Tongue (tissue), 1 donor: ENCODE measurements at regions not wholly inside any gene's neighbourhood (a gene's known extent, or its start where the extent isn't known, plus 50 kb on each side); places are given as distances from the start of the nearest gene placed in this dataset.
"Not testable (repeated sequence)": the region's sequence is repeated elsewhere in the genome, so short reads cannot be mapped to it uniquely, and the experiment has no call there.

Experiments
- DNase-seq: peaks from one replicate; pipeline ENCODE4 v3.0.0-alpha.2; 2015

DNA sequence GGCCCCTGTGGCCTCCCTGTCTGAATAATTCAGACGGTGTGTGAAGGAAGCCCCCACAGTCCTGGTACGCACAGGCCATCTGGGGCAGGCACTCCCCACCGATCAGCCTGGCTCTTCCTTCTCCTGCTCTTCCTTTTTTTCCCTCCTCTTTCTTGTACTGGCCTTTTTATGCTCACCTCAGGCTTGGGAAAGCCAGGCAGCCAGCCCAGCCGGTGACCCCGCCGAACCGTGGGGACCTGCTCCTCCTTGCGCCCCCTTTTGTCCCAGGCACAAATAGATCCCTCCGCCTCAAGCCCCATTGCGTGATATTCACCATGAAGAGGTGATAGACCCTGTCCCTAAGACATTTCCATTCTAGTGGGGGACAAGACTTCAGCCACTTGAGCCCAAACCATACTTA is 80.2 kb upstream of the BRD7 start:
- no peak for DNase-seq

DNA sequence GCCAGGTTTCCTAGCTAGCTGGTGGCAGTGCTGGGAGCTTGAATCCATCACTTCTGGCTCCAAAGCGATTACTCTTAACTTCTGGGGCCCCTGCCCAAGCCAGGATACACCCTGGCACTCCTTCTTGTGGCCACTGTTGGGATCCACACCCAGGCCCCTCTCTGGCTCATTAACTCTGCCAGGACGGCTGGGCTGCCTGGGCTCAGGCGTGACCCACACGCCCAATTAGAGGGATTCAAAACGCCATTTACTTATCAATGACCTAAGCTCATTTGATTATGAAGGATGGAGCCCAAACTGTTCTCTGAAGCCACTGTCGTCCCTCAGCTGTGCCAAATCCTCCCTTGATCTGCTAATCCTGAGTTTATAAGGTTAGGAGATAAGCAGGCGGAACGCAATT is 79.7 kb upstream of the BRD7 start:
- no peak for DNase-seq

DNA sequence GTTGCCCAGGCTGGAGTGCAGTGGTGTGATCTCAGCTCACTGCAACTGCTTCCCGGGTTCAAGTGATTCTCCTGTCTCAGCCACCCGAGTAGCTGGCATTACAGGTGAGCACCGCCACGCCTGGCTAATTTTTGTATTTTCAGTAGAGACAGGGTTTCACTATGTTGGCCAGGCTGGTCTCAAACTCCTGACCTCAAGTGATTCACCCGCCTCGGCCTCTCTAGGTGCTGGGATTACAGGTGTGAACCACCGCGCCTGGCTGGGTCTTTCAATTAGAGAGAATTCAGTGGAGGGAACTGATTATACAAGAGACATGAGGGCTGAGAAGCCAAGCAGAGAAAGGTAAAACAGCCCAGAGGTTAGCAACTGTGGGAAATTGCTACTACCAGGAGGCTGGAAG is 78.6 kb upstream of the BRD7 start:
- not testable (repeated sequence) for DNase-seq

DNA sequence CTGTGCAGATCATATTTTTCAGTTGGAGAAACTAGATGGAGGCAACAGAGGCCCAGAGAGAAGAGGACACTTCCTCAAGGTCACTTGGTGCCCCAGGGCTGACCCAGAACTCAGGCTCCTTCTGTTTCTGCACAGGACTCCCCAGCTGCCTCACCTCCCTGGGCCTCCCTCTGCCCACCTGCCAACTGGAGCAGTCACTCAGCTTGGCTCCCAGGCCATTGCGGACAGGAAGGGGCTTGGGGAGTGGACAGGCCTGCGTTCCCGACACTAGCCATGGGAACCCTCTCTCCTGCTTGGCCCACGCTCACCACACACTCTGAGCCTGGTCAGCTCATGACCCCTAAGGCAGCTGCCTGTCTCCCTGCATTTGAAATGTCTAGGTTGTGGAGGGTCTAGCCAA is 78.1 kb upstream of the BRD7 start:
- DNase-seq = no peak

DNA sequence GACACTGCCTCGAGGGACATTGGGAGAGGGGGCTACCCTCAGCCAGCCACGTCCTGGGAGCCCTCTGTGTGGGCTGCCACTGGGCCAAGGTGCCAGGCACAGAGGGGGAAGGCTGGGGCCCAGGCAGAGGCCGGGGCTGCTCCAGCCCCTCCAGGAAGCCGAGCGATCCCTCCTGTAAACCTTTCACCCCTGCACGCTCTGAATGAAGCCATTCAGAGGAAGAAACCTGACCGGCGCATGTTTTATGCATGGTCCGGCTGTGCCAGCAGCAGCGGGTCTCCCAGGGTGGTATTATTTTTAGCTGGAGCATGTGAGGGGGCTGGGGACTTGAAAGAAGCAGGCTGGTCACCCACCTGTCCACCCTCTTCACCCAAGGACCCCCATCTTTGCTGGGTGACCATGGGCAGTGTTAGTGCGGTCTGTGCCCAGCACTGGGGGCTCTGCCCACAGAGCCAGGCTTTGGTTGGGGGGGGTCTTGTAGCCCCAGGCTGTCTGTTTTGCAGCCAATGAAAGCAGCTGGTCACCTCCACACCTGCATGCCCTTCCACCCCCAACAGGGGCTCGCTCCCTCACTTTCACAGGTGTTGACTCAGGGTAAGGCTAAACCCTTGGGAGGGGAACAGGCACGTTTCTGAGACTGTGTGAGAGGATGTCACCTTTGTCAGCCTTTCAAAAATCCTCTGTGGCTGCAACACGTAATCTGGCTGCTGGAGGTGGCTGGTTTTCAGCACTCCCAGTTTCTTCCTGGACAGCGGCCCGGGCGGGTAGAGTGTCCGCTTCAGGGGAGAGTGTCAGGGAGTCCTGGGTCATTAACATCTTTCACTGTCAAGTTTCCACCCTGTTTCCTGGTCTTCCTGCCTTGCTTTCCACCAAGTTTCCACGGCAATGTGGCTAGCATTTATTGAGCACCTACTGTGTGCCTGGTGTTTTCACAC is 77.1 kb upstream of the BRD7 start:
- DNase-seq = peak; percentile 54

DNA sequence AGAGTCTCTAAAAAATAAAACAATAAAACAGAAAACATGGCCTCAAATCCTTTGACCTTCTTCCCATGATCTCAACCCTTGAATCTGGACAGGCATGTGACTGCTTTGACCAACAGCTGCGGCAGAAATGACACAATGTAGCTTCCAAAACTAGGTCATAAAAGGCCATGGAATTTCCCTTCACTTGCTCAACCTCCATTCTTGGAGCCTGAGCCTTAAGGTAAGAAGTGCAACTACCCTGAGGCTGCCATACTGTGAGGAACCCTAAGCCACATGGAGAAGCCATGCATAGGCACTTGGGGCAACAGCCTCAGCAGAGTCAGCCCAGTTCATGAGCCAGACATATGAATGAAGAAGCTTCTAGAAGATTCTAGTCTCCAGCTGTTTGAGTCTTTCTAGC is 75.7 kb upstream of the BRD7 start:
- no peak for DNase-seq

DNA sequence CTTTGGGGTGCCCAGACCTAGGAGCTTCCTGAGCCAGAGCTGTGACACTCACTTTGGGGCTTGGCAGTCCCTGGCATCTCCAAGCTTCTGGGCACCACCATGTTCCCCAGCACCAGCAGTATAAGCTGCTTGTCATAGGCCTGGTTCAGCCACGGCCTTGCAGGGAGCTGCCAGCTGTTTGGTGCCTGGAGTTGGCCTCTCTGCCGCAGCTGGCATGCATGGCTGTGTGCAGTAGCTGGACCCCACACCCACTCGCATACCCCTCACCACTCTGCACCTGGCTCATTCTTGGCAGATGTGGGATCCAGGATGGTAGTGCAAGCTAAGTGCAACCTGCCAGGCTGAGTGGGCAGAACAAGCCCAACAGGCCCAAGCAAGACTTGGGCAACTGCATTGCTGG is 73.4 kb upstream of the BRD7 start:
- DNase-seq = no peak

DNA sequence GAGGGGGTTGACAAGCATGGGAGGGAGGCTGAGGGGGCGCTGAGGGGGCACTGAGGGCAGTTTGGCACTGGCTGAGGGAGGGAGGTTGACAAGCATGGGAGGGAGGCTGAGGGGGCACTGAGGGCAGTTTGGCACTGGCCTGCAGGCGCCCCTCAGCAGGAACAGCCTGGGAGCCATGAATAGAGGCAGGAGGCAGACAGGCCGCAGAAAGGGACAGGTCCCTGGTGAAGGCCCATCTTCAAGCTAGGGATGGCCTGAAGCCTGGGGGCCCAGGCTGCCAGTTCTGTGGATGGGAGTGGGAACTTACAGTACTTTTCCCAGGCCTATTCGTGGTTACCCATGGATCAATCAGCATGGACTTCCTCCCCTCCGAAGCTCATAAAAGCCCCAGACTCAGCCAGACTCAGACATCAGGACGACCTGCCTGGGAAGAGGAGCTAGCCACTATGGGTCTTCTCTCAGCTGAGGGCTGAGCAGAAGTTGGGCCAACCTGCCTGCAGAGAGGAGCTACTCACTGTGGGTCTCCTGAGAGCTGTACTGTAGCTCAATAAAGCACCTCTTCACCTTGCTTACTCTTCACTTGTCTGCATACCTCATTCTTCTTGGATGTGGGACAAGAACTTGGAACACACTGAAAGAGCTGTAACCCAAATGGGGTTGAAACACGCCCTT is 72.8 kb upstream of the BRD7 start:
- no peak for DNase-seq

DNA sequence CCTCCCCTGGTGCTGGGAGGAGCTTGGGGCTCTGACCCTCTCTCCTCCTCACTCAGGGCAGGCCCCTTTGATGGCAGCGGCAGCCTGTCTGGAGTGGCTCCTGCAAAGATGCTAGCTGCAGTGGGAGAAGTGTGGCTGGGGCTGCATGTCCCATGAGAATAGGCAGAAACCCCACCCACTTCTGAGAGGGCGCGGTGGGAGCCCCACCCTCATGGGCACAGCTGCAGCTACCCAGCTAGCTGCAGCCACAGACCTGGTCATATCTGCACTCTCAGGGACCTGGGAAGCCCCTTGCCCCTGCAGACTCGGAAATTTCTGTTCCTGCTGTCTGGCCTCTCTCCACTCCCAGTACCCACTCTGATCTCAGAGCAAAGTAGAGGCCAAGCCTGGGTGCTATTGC is 72.2 kb upstream of the BRD7 start:
- no peak for DNase-seq

DNA sequence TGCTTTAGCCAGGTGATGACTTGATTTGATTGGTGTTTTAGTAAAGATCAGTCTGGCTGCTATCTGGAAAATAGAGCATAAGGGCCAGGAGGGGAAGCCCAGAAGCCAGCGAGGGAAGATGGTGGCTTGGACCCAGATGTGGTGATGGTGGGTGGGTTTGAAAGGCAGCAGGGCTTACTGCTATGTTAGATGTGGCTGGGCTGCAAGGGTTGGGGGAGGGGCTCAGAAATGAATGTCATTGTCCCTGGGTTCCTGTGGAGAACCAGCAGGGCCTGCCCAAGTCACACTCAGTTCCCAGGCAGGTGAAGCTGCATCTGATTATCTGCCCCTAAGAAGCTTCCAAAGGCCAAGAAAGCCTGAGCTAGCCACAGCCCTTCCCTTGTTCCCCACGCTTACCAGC is 71.7 kb upstream of the BRD7 start:
- no peak for DNase-seq

DNA sequence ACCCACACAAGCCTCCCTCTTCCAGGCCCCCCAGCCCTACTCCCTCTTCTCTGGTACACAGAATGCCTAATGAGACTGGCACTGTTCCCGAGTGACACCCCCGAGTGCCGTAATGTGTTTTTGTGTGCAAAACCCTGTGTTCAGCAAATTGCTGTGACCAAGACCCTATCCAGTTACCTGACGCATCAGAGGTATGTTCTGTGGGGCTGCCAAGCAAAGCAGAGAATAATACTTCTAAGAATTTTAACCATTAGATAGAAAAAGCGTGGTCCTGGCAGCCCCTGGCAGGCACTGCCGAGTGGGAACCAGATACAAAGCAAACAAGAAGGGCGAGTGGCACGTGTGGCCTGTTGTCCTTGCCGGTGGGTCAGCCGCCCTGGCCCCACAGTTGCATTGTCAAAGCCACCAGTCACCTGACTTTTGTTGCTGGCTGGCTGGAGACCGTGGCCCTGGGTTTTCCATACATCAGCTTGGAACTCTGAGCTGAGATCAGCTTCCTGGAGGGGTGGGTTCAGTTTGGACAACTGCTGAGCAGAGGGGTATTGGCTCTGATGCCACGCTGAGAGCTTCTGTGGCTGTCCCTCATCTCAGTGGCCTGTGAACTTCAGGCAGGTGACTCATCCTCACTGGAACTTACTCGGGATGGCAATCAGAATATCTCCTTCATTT is 69.1 kb upstream of the BRD7 start:
- DNase-seq = peak; percentile 33

DNA sequence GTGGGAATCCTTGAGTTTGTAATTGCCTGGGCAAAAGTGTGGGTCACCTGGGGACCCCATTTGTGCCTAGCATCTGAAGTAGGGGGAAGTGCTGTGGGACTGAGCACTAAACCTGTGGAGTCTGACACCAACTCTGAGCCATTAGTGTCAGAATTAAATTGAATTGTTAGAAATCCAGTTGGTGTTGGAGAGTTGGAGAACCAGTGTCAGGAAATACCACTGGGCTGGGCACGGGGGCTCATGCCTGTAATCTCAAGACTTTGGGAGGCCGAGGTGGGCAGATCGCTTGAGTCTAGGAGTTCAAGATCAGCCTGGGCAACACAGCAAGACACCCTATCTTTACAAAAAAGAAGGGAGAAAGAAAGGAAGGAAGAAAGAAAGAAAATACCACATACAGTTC is 67.5 kb upstream of the BRD7 start:
- no peak for DNase-seq

DNA sequence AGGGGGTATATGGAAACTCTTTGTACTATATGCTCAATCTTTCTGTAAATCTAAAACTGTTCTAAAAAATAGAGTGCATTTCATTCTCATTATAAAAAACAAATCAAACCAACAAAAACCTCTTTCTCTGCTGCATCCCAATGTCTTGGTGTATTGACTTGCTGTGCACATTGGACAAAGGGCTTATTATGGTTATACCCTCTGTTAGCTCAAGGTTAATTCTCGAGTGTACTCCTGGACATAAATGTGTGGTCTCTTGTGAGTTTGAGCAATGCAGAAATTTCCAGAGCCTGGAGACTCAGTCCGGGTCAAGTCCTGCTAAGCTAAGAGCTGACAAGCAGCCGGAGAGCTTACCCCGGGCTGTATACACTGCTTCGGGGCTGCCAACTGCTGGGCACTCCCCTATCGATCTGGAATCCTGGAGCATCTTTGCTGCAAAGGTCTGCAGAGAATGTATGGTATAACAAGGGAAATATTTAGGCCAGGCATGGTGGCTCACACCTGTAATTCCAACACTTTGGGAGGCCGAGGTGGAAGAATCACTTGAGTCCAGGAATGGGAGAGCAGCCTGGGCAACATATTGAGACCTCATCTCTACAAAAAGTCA is 66.2 kb upstream of the BRD7 start:
- DNase-seq = no peak

DNA sequence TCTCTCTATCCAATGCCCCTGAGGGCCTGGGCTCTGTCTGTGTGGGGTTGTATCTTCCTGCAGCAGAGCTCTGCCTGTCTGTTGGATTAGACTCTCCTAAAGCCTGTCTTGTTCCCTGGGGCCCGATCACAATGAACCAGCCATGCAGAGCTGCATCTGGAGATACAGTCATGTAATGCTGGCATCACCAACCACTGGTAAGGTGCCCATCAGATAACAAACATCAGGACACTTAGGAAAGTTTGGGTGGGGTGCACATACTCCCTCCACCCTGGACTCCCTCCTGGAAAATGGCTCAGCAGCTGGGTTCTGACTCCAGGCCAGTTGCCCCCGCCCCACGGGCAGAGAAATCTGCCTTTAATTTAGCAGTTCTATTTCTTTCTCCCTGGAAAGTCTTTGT is 61.3 kb upstream of the BRD7 start:
- no peak for DNase-seq

DNA sequence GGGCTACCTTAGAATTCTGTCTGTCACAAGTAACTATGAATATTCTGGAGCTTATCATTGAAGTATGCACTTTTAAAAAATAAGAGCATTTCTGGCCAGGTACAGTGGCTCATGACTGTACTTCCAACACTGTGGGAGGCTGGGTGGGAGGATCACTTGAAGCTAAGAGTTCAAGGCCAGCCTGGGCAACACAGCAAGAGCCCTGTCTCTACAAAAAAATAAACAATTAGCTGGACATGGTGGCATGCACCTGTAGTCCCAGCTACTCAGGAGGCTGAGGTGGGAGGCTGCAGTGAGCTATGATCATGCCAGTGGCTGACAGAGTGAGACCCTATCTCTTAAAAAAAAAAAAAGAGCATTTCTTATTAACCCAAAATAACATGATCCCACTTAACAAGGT is 60.0 kb upstream of the BRD7 start:
- DNase-seq = no peak

DNA sequence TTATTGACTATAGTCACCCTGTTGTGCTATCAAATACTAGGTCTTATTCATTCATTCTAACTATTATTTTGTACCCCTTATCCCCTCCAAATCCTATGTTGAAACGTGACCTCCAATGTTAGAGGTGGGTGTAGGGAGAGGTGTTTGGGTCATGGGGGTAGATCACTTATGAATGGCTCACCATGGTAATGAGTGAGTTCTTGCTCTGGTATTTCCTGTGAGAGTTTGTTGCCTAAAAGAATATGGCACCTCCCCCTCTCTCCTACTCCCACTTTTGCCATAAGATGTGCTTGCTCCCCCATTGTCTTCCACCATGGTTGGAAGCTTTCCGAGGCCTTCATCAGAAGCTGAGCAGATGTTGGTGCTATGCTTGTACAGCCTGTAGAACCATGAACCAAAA is 59.3 kb upstream of the BRD7 start:
- no peak for DNase-seq

DNA sequence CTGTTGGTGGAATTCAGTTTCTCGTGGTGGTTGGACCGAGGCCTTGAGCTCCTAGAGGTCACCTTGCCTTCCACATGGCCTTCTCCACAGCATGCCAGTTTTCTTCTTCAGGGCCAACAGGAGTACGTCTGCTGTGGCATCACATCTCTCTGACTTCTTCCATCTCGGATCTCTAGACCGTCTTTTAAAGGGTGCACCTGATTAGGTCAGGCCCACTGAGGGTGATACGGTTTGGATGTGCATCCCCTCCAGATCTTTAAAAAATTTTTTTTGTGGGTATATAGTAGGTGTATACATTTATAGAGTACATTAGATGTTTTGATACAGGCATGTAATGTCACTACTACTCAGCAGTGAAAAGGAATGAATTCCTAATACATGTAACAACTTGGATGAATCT is 58.3 kb upstream of the BRD7 start:
- no peak for DNase-seq

DNA sequence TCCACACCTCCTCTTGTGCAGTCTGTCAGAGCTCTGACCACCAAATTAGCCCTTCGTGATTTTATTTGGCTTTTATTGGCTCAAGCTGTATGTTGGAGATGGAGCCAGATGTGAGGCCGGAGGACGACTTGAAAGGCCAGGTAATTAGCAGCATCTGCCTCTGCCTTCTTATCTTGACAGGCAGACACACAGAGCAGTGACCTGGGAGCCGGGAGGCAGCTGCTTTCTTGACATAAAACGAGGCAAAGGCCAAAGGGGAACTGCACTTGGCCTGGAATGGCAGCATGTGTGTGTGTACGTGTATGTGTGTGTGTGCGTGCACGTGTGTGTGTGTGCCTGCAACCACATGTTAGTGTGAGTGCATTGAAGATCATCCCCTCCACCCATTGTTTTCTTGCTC is 56.9 kb upstream of the BRD7 start:
- no peak for DNase-seq

DNA sequence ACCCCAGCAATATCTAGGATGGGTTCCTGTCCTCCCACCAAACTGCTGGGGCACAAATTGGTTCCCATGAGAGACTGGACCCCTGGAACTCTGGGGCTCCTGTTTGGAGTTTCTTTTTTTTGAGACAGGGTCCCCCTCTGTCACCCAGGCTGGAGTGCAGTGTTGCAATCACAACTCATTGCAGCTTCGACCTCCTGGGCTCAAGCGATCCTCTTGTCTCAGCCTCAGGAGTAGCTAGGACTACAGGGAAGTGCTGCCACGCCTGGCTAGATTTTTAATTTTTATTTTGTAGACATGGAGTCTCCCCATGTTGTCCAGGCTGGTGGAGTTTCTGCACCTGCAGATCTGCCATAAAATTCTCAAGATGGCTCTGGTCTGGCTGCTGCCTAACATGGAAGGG is 56.3 kb upstream of the BRD7 start:
- DNase-seq = no peak

DNA sequence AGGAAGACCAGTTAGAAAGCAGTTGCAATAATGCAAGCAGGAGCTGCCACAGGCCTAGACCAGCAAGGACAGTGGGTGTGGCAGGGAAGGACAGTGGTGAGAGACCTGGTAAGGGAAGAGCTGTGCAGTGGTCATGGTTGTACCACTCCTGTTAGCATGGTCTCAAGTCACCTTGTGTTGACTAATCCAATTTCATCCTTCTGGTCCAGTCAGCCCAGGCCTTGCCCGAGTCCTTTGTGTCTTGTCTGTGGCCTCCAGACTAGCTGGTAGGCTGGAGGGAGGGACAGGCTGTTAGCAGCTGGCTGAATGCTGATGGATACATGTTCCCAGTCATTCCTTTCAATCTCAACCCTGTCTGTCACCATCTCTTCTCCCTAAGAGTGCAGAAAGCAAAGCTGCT is 54.1 kb upstream of the BRD7 start:
- no peak for DNase-seq

DNA sequence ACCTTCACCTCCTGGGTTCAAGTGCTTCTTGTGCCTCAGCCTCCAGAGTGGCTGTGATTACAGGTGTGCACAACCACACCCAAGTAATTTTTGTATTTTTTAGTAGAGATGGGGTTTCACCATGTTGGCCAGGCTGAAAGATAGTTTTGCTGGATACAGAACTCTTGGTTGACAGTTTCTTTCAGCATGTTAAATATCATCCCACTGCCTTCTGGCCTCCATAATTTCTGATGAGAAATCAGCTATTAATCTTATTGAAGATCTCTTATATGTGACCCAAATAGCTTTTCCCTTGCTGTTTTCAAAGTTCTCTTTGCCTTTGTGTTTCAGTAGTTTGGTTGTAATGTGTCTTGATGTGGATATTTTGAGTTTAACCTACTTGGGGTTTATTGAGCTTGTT is 50.3 kb upstream of the BRD7 start:
- no peak for DNase-seq
